ENCODE measurements at regions not wholly inside any gene's neighbourhood (a gene's known extent, or its start where the extent isn't known, plus 50 kb on each side); places are given as distances from the start of the nearest gene placed in this dataset.

DNA sequence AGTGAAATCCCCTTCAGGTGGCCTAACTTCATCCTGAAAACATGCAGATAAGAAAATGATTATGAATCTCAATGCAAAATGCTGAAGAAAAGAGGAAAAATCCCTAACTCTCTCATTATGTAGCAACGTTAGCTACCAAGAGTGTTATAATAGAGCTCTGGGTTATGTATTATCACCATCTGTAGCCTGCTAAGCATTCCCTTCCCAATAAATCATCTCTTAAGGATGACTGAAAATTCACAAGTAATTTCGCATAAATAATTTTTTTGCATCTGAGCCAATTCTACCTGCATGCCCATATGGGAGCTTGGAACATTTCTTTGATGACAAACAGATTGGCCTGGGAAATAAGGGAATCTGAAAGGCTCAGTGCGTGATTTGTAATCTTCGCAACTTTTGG, 216.1 kb downstream of the HTR7 start:
- TF ChIP-seq, protein P1, sequence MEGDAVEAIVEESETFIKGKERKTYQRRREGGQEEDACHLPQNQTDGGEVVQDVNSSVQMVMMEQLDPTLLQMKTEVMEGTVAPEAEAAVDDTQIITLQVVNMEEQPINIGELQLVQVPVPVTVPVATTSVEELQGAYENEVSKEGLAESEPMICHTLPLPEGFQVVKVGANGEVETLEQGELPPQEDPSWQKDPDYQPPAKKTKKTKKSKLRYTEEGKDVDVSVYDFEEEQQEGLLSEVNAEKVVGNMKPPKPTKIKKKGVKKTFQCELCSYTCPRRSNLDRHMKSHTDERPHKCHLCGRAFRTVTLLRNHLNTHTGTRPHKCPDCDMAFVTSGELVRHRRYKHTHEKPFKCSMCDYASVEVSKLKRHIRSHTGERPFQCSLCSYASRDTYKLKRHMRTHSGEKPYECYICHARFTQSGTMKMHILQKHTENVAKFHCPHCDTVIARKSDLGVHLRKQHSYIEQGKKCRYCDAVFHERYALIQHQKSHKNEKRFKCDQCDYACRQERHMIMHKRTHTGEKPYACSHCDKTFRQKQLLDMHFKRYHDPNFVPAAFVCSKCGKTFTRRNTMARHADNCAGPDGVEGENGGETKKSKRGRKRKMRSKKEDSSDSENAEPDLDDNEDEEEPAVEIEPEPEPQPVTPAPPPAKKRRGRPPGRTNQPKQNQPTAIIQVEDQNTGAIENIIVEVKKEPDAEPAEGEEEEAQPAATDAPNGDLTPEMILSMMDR (IDR thresholded peaks at IDR 0.05) = no peak
- no peak for TF ChIP-seq POLR2A (IDR thresholded peaks at IDR 0.05)

All from heart left ventricle (tissue), 13 donors.